Nephron progenitor cell (in vitro differentiated cells): ENCODE measurements at regions not wholly inside any gene's neighbourhood (a gene's known extent, or its start where the extent isn't known, plus 50 kb on each side); places are given as distances from the start of the nearest gene placed in this dataset.

Source experiments
- DNase-seq: peaks from one replicate; pipeline ENCODE4 v3.0.0; 2021
- H3K27ac Mint-ChIP-seq: 2 replicates; pipeline ENCODE4 v1.8.0; 2021; ENCODE audit warnings: mild to moderate bottlenecking, moderate library complexity, mixed read lengths
- H3K27me3 Mint-ChIP-seq: 2 replicates; pipeline ENCODE4 v1.8.0; 2021; ENCODE audit warnings: mild to moderate bottlenecking, low read depth, mixed read lengths; ENCODE audit not compliant: poor library complexity
- H3K36me3 Mint-ChIP-seq: 2 replicates; pipeline ENCODE4 v1.8.0; 2021; ENCODE audit warnings: low read depth, mixed read lengths
- H3K4me1 Mint-ChIP-seq: 2 replicates; pipeline ENCODE4 v1.8.0; 2021; ENCODE audit warnings: mixed read lengths
- H3K4me3 Mint-ChIP-seq: 2 replicates; pipeline ENCODE4 v1.8.0; 2021; ENCODE audit warnings: mild to moderate bottlenecking, moderate library complexity, mixed read lengths
- H3K9me3 Mint-ChIP-seq: 2 replicates; pipeline ENCODE4 v1.8.0; 2021; ENCODE audit warnings: mild to moderate bottlenecking, moderate library complexity, mixed read lengths
- TF ChIP-seq, protein P1 (sequence below): fragments of 200-600 bp; sonication (generic); IDR thresholded peaks from 2 replicates; pipeline ENCODE4 v1.5.0; 2021; ENCODE audit warnings: antibody characterized with exemption

GRCh38 chr4:16297003-16297402, 70.7 kb upstream of the TAPT1 start:
- Mint-ChIP-seq H3K4me3 (no peak overlapping the region), H3K27ac (no peak overlapping the region), H3K4me1 (peaks cover 7% of the 10 kb centered on the region), H3K36me3 (peaks cover 13% of the 10 kb centered on the region), H3K27me3 (peaks cover 6% of the 10 kb centered on the region), H3K9me3 (peaks cover 13% of the 10 kb centered on the region)
- TF ChIP-seq, protein P1, sequence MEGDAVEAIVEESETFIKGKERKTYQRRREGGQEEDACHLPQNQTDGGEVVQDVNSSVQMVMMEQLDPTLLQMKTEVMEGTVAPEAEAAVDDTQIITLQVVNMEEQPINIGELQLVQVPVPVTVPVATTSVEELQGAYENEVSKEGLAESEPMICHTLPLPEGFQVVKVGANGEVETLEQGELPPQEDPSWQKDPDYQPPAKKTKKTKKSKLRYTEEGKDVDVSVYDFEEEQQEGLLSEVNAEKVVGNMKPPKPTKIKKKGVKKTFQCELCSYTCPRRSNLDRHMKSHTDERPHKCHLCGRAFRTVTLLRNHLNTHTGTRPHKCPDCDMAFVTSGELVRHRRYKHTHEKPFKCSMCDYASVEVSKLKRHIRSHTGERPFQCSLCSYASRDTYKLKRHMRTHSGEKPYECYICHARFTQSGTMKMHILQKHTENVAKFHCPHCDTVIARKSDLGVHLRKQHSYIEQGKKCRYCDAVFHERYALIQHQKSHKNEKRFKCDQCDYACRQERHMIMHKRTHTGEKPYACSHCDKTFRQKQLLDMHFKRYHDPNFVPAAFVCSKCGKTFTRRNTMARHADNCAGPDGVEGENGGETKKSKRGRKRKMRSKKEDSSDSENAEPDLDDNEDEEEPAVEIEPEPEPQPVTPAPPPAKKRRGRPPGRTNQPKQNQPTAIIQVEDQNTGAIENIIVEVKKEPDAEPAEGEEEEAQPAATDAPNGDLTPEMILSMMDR: no peak
- no peak for DNase-seq

GRCh38 chr4:16294455-16294854, 68.2 kb upstream of the TAPT1 start:
- Mint-ChIP-seq H3K36me3 (peaks cover 10% of the 10 kb centered on the region), H3K4me3 (no peak overlapping the region), H3K9me3 (peaks cover 13% of the 10 kb centered on the region), H3K4me1 (peaks cover 26% of the 10 kb centered on the region), H3K27ac (no peak overlapping the region), H3K27me3 (peaks cover 6% of the 10 kb centered on the region)
- DNase-seq: no peak
- TF ChIP-seq, protein P1: no peak

- H3K27ac Mint-ChIP-seq: peak overlapping the region; percentile 27
- peaks cover 13% of the 10 kb centered on the region for H3K9me3 Mint-ChIP-seq
- peaks cover 6% of the 10 kb centered on the region for H3K27me3 Mint-ChIP-seq
- H3K4me3 Mint-ChIP-seq: no peak overlapping the region
- peaks cover 7% of the 10 kb centered on the region for H3K36me3 Mint-ChIP-seq
- TF ChIP-seq, protein P1: no peak
- no peak for DNase-seq
- peaks cover 26% of the 10 kb centered on the region for H3K4me1 Mint-ChIP-seq
Measured at GRCh38 chr4:16293210-16293838, 67.1 kb upstream of the TAPT1 start.

GRCh38 chr4:16292585-16292984, 66.3 kb upstream of the TAPT1 start:
- H3K36me3 Mint-ChIP-seq: peaks cover 6% of the 10 kb centered on the region
- H3K9me3 Mint-ChIP-seq: peaks cover 11% of the 10 kb centered on the region
- TF ChIP-seq, protein P1: no peak
- H3K27ac Mint-ChIP-seq: no peak overlapping the region
- no peak for DNase-seq
- no peak overlapping the region for H3K4me3 Mint-ChIP-seq
- H3K27me3 Mint-ChIP-seq: peaks cover 6% of the 10 kb centered on the region
- H3K4me1 Mint-ChIP-seq: peaks cover 31% of the 10 kb centered on the region

DNA sequence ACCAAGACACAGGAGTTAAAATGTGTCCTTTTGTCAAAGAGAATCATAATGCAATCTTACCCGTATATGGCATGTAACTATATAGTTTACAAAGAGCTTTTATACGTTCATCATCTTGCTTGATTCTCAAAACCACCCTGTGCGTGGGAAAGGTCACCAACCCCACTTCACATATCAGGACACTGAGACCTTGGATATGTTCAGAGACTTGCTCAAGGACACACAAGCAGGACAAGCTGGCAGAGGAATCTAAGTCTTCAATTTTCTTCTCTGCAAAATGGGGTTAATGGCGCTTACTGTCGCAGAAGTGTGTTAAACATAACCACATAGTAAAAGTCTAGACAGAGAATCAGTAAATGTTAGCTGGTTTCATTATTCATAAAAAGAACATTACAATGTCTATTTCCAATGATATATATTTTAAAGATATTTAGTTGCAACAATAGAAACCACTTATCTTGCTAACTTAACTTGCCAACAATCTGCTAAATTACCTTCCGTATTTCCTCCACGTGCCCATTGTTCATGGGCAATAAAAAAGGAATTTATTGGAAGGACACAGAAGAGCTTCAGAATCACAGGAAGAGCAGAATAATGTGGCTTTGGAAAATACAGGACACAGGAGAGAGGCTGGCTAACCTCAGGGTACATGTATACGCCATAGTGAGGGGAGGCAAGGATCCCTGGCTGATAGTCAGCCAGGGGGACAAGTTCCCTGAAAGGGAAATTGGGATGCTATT, 64.6 kb upstream of the TAPT1 start:
- no peaks in the 10 kb centered on the region for H3K36me3 Mint-ChIP-seq
- H3K27ac Mint-ChIP-seq: no peak overlapping the region
- no peaks in the 10 kb centered on the region for H3K27me3 Mint-ChIP-seq
- DNase-seq: no peak
- H3K4me1 Mint-ChIP-seq: peaks cover 31% of the 10 kb centered on the region
- no peak overlapping the region for H3K4me3 Mint-ChIP-seq
- H3K9me3 Mint-ChIP-seq: no peaks in the 10 kb centered on the region
- TF ChIP-seq, protein P1: no peak
